ENCODE measurements at regions not wholly inside any gene's neighbourhood (a gene's known extent, or its start where the extent isn't known, plus 50 kb on each side); places are given as distances from the start of the nearest gene placed in this dataset.

DNA sequence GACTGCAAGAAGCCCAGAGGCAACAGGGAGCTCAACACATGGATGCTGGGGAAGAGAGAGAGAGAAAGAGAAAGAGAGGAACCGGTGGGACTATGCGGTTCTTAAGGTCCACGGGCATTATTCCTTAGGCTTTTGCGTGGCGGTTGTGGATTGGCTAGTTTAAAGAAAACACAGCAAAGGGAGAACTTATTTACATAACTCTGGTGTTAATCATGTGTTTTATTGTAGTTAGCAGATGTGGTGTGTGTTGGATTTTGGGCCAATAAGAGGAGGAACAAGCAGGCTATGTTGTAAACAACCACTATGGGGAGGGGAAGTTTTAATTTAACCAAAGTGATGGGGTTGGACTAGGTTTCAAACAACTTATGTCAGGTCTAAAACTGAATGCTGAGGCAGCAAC, 275.3 kb upstream of the KLF12 start:
- H3K4me1 Mint-ChIP-seq (ENCODE audit: low read depth), result no peaks in the 10 kb centered on the region
- peaks cover 22% of the 10 kb centered on the region for H3K36me3 Mint-ChIP-seq

GRCh38 chr13:74406420-74406819, 272.2 kb upstream of the KLF12 start:
- no peak overlapping the region for H3K27ac Mint-ChIP-seq
- H3K4me1 Mint-ChIP-seq (ENCODE audit: low read depth), result no peaks in the 10 kb centered on the region
- peaks cover 4% of the 10 kb centered on the region for H3K9me3 Mint-ChIP-seq (ENCODE audit: low read depth)
- H3K4me3 Mint-ChIP-seq, result no peak overlapping the region
- no peaks in the 10 kb centered on the region for H3K27me3 Mint-ChIP-seq
- H3K36me3 Mint-ChIP-seq, result peaks cover 19% of the 10 kb centered on the region

More for the DNA sequence above, 275.3 kb upstream of the KLF12 start:
- Mint-ChIP-seq H3K27ac (no peak overlapping the region), H3K27me3 (no peaks in the 10 kb centered on the region), H3K9me3 (ENCODE audit: low read depth) (peaks cover 2% of the 10 kb centered on the region), H3K4me3 (no peak overlapping the region)

GRCh38 chr13:74398599-74398998, 264.4 kb upstream of the KLF12 start:
- peaks cover 4% of the 10 kb centered on the region for H3K9me3 Mint-ChIP-seq (ENCODE audit: low read depth)
- peaks cover 23% of the 10 kb centered on the region for H3K36me3 Mint-ChIP-seq
- H3K4me1 Mint-ChIP-seq (ENCODE audit: low read depth), result no peaks in the 10 kb centered on the region
- no peak overlapping the region for H3K4me3 Mint-ChIP-seq
- H3K27me3 Mint-ChIP-seq, result no peaks in the 10 kb centered on the region
- H3K27ac Mint-ChIP-seq, result no peak overlapping the region

DNA sequence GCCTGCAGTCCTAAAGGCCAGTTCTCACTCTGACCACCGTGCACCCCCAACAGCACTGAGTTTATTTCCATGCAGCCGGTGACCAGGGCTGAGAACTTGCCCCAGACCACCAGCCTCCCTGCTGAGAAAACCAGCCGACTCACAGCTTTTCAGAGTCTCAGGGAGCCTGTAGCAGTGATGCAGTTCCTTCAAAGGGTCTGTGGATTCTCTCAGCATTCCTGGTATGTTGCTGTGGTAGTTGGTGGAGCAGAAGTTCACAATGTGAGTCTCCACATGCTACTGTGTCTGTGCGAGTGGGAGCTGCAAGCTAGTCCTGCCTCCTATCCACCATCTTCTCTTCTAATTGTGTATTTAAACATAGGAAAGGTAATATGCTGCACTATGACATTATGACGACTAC, 254.9 kb upstream of the KLF12 start:
- peaks cover 3% of the 10 kb centered on the region for H3K4me1 Mint-ChIP-seq (ENCODE audit: low read depth)
- H3K27ac Mint-ChIP-seq, result no peak overlapping the region
- H3K27me3 Mint-ChIP-seq, result no peaks in the 10 kb centered on the region
- no peak overlapping the region for H3K4me3 Mint-ChIP-seq
- H3K9me3 Mint-ChIP-seq (ENCODE audit: low read depth), result peaks cover 15% of the 10 kb centered on the region
- peaks cover 43% of the 10 kb centered on the region for H3K36me3 Mint-ChIP-seq

DNA sequence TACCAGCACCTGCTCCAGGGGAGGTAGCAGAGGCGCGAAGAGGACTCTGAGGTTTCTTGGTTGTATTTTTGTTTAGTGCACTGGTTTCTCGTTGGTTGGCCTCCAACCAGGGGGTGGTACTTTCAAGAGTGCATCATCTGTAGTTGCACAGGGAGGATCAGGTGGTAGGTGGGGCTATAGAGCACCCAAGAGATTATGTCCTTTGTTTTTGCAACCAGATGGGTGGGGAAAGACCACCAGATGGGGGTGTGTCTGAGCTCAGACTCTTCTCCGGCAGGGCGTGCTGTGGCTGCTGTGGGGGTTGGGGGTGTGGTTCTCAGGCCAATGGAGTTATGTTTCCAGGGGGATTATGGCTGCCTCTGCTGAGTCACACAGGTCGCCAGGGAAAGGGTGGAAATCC, 254.4 kb upstream of the KLF12 start:
- Mint-ChIP-seq H3K9me3 (ENCODE audit: low read depth) (peaks cover 18% of the 10 kb centered on the region), H3K27ac (no peak overlapping the region), H3K36me3 (peaks cover 46% of the 10 kb centered on the region), H3K4me1 (ENCODE audit: low read depth) (peaks cover 3% of the 10 kb centered on the region), H3K4me3 (no peak overlapping the region), H3K27me3 (no peaks in the 10 kb centered on the region)

GRCh38 chr13:74372511-74372910, 238.3 kb upstream of the KLF12 start:
- Mint-ChIP-seq H3K36me3 (peaks cover 14% of the 10 kb centered on the region), H3K9me3 (ENCODE audit: low read depth) (no peaks in the 10 kb centered on the region), H3K4me1 (ENCODE audit: low read depth) (no peaks in the 10 kb centered on the region), H3K4me3 (no peak overlapping the region), H3K27me3 (no peaks in the 10 kb centered on the region), H3K27ac (no peak overlapping the region)

GRCh38 chr13:74367193-74367592, 233.0 kb upstream of the KLF12 start:
- no peaks in the 10 kb centered on the region for H3K27me3 Mint-ChIP-seq
- H3K9me3 Mint-ChIP-seq (ENCODE audit: low read depth), result no peaks in the 10 kb centered on the region
- no peak overlapping the region for H3K27ac Mint-ChIP-seq
- peaks cover 27% of the 10 kb centered on the region for H3K36me3 Mint-ChIP-seq
- H3K4me1 Mint-ChIP-seq (ENCODE audit: low read depth), result no peaks in the 10 kb centered on the region
- H3K4me3 Mint-ChIP-seq, result no peak overlapping the region

- Mint-ChIP-seq H3K4me3 (no peak overlapping the region), H3K9me3 (ENCODE audit: low read depth) (no peaks in the 10 kb centered on the region), H3K27ac (no peak overlapping the region), H3K27me3 (no peaks in the 10 kb centered on the region), H3K4me1 (ENCODE audit: low read depth) (no peaks in the 10 kb centered on the region), H3K36me3 (peaks cover 29% of the 10 kb centered on the region)
Observed at GRCh38 chr13:74361274-74361673, 227.1 kb upstream of the KLF12 start.

DNA sequence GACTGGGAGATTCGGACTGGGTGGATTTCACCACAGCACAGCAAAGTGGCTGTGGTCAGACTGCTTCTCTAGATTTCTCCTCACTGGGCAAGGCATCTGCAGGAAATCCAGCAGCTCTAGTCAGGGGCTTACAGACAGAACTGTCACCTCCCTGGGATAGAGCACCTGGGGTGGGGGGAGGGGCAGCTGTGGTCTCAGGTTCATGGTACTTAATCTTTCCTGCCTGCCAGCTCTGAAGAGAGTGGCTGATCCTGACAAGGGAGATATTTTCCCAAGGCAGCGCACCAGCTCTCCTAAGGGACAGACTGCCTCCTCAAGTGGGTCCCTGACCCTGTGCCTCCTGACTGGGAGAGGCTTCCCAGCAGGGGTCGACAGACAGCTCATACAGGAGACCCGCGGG, 212.8 kb upstream of the KLF12 start:
- Mint-ChIP-seq H3K4me3 (no peak overlapping the region), H3K27me3 (no peaks in the 10 kb centered on the region), H3K9me3 (ENCODE audit: low read depth) (peaks cover 24% of the 10 kb centered on the region), H3K36me3 (peaks cover 43% of the 10 kb centered on the region), H3K27ac (no peak overlapping the region), H3K4me1 (ENCODE audit: low read depth) (peaks cover 4% of the 10 kb centered on the region)

GRCh38 chr13:74338341-74338740, 204.1 kb upstream of the KLF12 start:
- no peak overlapping the region for H3K4me3 Mint-ChIP-seq
- peaks cover 4% of the 10 kb centered on the region for H3K9me3 Mint-ChIP-seq (ENCODE audit: low read depth)
- no peak overlapping the region for H3K27ac Mint-ChIP-seq
- H3K4me1 Mint-ChIP-seq (ENCODE audit: low read depth), result peaks cover 1% of the 10 kb centered on the region
- H3K27me3 Mint-ChIP-seq, result no peaks in the 10 kb centered on the region
- peaks cover 28% of the 10 kb centered on the region for H3K36me3 Mint-ChIP-seq

- no peaks in the 10 kb centered on the region for H3K27me3 Mint-ChIP-seq
- H3K4me1 Mint-ChIP-seq (ENCODE audit: low read depth), result peaks cover 1% of the 10 kb centered on the region
- H3K36me3 Mint-ChIP-seq, result peaks cover 19% of the 10 kb centered on the region
- H3K4me3 Mint-ChIP-seq, result no peak overlapping the region
- H3K9me3 Mint-ChIP-seq (ENCODE audit: low read depth), result no peaks in the 10 kb centered on the region
- H3K27ac Mint-ChIP-seq, result no peak overlapping the region
Observed at GRCh38 chr13:74336546-74336945, 202.3 kb upstream of the KLF12 start.

DNA sequence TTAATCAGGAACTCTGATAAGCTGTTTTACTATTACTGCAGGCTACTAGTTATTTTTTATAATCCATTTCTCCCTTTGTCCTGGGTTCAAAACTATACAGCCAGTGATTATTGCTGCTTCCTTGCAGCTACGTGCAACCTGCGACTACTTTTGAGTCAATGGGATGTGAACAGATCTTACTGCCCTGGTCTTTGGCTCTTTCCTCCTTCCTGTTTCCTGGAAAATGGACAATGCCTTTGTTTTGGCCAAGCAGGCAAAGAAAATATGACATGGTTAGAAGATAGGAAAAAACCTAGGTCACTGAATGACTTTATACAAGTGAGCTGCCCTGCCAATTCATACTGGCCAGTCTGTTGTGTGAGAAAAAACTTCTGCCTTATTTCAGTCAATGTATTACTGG, 201.2 kb upstream of the KLF12 start:
- no peak overlapping the region for H3K4me3 Mint-ChIP-seq

GRCh38 chr13:74329962-74330361, 195.8 kb upstream of the KLF12 start:
- no peaks in the 10 kb centered on the region for H3K9me3 Mint-ChIP-seq (ENCODE audit: low read depth)
- H3K4me1 Mint-ChIP-seq (ENCODE audit: low read depth), result no peaks in the 10 kb centered on the region
- H3K27me3 Mint-ChIP-seq, result no peaks in the 10 kb centered on the region
- no peak overlapping the region for H3K4me3 Mint-ChIP-seq
- H3K27ac Mint-ChIP-seq, result no peak overlapping the region
- H3K36me3 Mint-ChIP-seq, result peaks cover 18% of the 10 kb centered on the region

More for the DNA sequence above, 201.2 kb upstream of the KLF12 start:
- H3K4me1 Mint-ChIP-seq (ENCODE audit: low read depth), result peaks cover 1% of the 10 kb centered on the region
- no peaks in the 10 kb centered on the region for H3K9me3 Mint-ChIP-seq (ENCODE audit: low read depth)
- H3K27ac Mint-ChIP-seq, result no peak overlapping the region
- peaks cover 11% of the 10 kb centered on the region for H3K36me3 Mint-ChIP-seq
- no peaks in the 10 kb centered on the region for H3K27me3 Mint-ChIP-seq

DNA sequence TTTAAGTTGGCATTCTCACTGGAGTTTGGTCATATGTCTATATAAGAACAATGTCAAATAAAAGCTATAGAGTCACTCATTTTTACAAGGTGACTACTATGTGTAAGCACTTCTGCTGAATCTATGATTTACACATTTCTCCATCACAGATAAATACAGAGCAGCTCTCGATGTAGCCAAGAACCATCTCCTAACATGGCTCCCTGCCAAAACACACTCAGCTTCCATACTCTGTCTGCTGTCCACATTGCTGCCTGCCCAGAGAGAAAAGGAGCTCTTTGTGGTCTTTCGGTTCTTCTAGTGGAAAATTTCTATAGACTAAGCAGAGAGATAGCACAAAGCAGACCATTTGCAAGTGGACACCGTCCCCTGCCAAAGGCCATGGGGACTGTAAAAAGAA, 190.9 kb upstream of the KLF12 start:
- Mint-ChIP-seq H3K27ac (no peak overlapping the region), H3K9me3 (ENCODE audit: low read depth) (no peaks in the 10 kb centered on the region), H3K4me1 (ENCODE audit: low read depth) (no peaks in the 10 kb centered on the region), H3K27me3 (no peaks in the 10 kb centered on the region), H3K4me3 (no peak overlapping the region), H3K36me3 (peaks cover 16% of the 10 kb centered on the region)

DNA sequence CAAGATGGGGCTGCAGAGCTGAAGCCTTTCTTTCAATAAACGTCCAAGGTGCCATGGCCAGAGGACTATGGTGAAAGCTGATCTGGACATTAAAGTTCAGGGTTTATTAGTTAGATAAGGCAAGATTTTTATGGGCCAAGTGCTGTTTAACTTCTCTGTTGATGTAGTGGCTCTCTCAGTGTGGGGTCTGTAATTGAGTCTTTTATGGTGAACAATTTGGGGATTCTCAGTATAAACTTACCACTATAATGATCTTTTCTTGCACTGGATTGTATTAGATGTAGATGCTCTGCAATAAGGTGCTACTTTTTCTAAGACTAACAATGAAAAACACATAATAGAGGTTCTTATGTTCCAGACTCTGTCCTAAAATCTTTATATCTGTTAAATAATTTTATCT, 190.1 kb upstream of the KLF12 start:
- Mint-ChIP-seq H3K27ac (no peak overlapping the region), H3K27me3 (no peaks in the 10 kb centered on the region), H3K36me3 (peaks cover 19% of the 10 kb centered on the region), H3K4me3 (no peak overlapping the region), H3K4me1 (ENCODE audit: low read depth) (peaks cover 2% of the 10 kb centered on the region), H3K9me3 (ENCODE audit: low read depth) (no peaks in the 10 kb centered on the region)

DNA sequence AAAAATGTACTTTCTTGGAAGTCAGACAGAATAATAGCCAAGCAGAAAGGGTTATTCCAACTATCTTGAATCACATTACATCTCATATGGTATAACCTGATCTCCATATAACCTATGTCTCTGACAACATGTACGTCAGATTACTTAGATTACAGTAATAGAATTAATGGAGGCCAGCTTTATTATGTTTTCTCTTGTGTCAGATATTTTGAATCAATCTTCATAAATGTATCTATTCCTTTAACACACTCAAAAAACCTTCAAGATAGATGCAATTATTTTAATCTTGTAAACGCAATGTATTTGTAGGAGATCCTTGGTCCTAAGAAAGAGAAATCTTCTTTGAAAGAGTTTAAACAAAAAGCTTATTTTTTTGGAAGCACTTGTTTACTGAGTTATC, 188.4 kb upstream of the KLF12 start:
- Mint-ChIP-seq H3K4me3 (no peak overlapping the region), H3K36me3 (peaks cover 16% of the 10 kb centered on the region), H3K27me3 (no peaks in the 10 kb centered on the region), H3K9me3 (ENCODE audit: low read depth) (no peaks in the 10 kb centered on the region), H3K4me1 (ENCODE audit: low read depth) (peaks cover 4% of the 10 kb centered on the region), H3K27ac (no peak overlapping the region)

All from activated naive CD8-positive, alpha-beta T cell (primary cell).